A549 (cell line): ENCODE measurements at regions not wholly inside any gene's neighbourhood (a gene's known extent, or its start where the extent isn't known, plus 50 kb on each side); places are given as distances from the start of the nearest gene placed in this dataset.

Source experiments
- BHLHE40 ChIP-seq: IDR thresholded peaks from 2 replicates; pipeline ENCODE4 v1.6.1; 2012; ENCODE audit warnings: low read depth, low read length, inconsistent platforms
- CHD2 ChIP-seq: fragments of 150-350 bp; IDR thresholded peaks from 2 replicates; pipeline ENCODE4 v1.6.1; 2014; ENCODE audit warnings: low read length; ENCODE audit not compliant: partially characterized antibody
- CTCF ChIP-seq: fragments of >200 bp; sonication (Bioruptor Twin); formaldehyde crosslinking; IDR thresholded peaks from 3 replicates; pipeline ENCODE4 v1.5.1; 2016
- HES2 ChIP-seq: fragments of >200 bp; sonication (Bioruptor Twin); formaldehyde crosslinking; IDR thresholded peaks from 2 replicates; pipeline ENCODE4 v1.6.1; 2016
- HEYL ChIP-seq: fragments of 250-450 bp; sonication (Bioruptor Pico); IDR thresholded peaks from 2 replicates; pipeline ENCODE4 v1.8.0; 2021; ENCODE audit warnings: mild to moderate bottlenecking, moderate library complexity
- POLR2A ChIP-seq: IDR thresholded peaks from 2 replicates; pipeline ENCODE4 v1.6.1; 2012; ENCODE audit warnings: mild to moderate bottlenecking, low read length
- POLR2AphosphoS2 ChIP-seq: conservative IDR thresholded peaks from 2 replicates; pipeline ENCODE4 v1.6.1; 2012; ENCODE audit warnings: low read length, improper control_type of control experiment, inconsistent platforms
- RFX5 ChIP-seq: fragments of 450-650 bp; IDR thresholded peaks from 2 replicates; pipeline ENCODE4 v1.7.1; 2014; ENCODE audit warnings: antibody characterized with exemption, mild to moderate bottlenecking, moderate library complexity
- SMC3 ChIP-seq: fragments of >200 bp; sonication (Bioruptor Twin); formaldehyde crosslinking; IDR thresholded peaks from 3 replicates; pipeline ENCODE4 v1.6.1; 2018; ENCODE audit warnings: inconsistent platforms
- ZSCAN20 ChIP-seq: fragments of 250-450 bp; sonication (Bioruptor Pico); IDR thresholded peaks from 2 replicates; pipeline ENCODE4 v1.8.0; 2022; ENCODE audit warnings: mild to moderate bottlenecking, moderate library complexity

GRCh38 chr13:106225126-106225525, 310.3 kb downstream of the EFNB2 start:
- TF ChIP-seq CTCF (no peak), ZSCAN20 (CRISPR knock-in tag) (no peak), POLR2AphosphoS2 (no peak), RFX5 (no peak), SMC3 (no peak), CHD2 (no peak), HEYL (CRISPR knock-in tag) (no peak), HES2 (no peak), POLR2A (no peak), BHLHE40 (no peak)
